Activated CD8-positive, alpha-beta memory T cell treated with anti-CD3 and anti-CD28 coated beads for 4 hours (primary cell): ENCODE measurements at regions not wholly inside any gene's neighbourhood (a gene's known extent, or its start where the extent isn't known, plus 50 kb on each side); places are given as distances from the start of the nearest gene placed in this dataset.

Source experiments
- DNase-seq, 2 donors: peaks; one replicate each; pipeline ENCODE4 v3.0.0-alpha.2; 2020; ENCODE audit warnings: low read depth in 2 of 2

GRCh38 chr3:178291574-178292370, 244.5 kb upstream of the KCNMB2 start:
- no peak for DNase-seq

DNA sequence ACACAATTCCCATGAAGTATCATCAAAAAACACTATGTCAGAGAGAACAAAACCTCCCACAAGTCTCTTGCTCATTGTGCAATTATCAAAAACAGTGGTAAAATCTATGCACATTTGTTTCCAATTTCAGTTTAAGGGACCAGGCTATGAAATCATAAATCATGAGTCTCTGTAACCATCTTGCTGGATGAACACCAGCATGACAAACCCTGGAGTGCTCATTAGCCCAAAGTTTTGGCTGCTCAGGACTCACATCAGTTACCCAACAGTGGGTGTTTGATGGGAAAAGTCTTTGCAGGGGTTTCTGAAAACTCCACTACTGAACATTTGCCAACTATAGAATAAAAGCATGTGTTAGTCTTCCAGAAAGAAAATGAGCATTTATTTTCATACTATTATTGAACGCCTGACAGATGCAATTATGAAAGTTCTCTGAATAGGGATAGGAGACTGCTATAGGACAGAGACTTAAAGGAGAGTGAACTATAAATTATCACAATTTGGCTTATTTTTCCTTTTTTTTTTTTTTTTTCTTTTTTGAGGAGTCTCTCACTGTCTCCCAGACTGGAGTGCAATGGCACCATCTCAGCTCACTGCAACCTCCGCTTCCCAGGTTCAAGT, 240.8 kb upstream of the KCNMB2 start:
- DNase-seq: no peak

GRCh38 chr3:178297199-178297598, 239.0 kb upstream of the KCNMB2 start:
- no peak for DNase-seq

DNA sequence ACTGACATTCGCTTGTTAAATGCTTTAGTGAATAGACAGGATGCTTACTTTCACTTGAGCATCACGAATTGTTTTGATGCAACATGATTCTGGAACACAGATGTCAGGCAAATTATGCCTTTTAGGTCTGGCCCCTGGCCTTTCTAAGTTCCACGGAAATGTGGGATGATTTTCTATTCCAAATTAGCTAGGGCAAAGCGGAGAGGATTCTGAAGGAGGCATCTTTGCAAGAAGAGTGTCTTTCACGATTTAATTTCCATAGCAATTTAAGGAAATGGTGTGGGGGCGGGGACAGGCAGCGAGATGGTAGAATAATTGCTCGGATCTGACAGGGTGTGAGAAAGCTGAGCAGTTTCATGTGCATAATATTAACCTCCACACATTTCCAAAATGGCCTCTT, 238.5 kb upstream of the KCNMB2 start:
- no peak for DNase-seq

DNA sequence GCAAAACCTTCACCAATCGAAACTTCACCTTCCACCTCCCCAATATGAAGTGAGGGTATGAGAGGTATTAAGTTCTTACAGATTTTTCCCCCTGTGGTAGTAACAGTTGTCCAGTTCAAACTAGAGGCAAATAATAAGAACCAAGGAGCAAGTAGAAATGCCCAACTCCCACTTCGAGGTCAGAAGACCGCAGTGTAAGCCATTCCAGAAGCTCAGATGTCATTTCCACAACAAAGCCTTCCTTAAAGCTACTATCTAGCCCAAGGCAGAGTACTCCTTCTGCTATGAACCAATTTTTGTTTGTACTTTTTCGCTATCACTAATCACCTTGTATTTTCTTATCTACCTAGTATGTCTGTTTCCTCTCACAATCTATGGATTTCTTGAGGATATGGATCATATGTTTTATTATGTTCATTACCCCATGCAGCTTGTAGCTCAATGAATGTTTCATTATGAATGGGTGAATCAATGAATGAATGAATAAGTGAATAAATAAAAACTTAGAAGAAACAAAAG, 235.7 kb upstream of the KCNMB2 start:
- no peak for DNase-seq

DNA sequence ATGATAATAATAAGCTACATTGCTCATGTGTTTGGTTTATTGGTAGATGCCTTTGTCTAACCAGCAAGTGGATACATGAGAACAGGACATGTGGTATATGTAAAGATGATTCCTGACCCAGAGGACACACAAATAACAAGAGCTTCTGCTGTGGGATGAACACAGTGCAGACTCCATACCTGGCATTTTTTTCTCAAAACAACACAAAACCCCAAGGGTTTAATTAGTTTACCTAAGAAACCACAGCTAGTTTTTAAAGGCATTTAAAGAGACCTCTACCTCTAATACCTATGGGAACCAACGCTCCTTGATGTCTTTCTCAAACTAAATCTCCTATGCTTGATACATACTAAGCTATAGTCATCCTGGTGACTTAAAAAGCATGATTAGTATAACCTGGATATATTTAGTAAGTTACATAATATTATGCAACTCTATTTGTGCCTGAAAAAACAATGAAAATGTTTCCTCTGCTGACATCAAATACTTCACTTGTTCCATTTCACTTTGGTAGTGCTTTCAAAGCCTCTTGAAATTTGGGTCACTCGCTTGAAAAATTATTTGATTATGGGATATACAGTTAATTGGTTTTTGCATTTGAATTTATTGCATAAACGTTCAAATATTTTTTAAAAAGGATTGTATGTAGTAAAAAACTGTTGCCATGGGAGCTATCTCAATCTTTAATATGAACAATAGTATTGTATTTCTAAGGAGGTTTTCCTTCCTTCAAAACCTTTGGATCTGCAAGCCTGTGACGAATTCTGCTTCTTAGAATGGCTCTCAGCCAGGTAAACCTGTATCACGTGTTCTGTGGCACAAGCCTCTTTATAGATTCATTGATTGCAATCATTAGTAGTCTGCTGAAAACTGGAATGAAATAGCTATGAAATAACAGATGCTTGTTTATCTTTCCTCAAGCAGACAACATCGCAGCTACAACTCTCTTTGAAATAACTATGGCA, 233.0 kb upstream of the KCNMB2 start:
- DNase-seq: no peak

- DNase-seq: no peak
Measured at GRCh38 chr3:178304758-178305467, 231.3 kb upstream of the KCNMB2 start.

- no peak for DNase-seq
Measured at GRCh38 chr3:178306432-178307115, 229.7 kb upstream of the KCNMB2 start.

DNA sequence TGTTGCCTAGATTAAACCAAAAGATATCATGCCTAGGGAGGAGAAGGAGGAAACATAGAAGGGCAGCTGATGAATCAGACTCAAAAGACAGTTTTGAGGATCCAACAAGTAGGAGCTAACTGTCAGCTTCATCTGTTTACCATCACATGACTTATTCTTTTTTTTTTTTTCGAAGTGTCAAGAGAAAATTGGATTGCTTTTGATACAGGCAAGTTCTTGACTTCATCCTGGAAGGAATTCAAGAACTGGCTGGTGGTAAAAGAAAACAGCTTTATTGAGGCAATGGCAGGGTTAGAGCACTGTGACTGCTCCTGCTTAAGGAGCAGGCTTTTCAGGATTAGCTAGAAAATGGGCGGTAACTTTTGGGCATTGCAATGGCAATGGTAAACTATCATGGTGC, 227.5 kb upstream of the KCNMB2 start:
- no peak for DNase-seq

DNA sequence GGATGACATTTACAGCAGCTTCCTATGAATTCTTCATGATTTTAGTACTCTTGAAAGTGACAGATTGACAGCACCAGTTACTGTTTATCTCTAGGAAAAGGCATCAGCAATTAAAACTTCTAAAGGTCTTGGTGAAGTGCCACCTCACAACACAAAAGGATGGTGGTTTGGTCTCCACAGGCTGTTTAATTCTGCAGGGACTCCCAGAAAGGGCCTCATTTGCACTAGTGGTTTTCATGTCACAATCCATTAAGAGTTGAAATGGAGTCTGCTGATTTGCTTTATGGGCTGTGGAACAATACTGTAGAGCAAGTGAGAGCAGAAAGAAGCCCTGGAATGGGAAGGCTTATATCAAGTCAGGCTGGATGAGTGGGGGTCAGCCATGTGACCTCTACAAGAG, 225.3 kb upstream of the KCNMB2 start:
- no peak for DNase-seq

- no peak for DNase-seq
Measured at GRCh38 chr3:178313716-178314115, 222.5 kb upstream of the KCNMB2 start.

GRCh38 chr3:178318340-178318739, 217.9 kb upstream of the KCNMB2 start:
- no peak for DNase-seq

GRCh38 chr3:178318941-178319816, 217.1 kb upstream of the KCNMB2 start:
- no peak for DNase-seq

DNA sequence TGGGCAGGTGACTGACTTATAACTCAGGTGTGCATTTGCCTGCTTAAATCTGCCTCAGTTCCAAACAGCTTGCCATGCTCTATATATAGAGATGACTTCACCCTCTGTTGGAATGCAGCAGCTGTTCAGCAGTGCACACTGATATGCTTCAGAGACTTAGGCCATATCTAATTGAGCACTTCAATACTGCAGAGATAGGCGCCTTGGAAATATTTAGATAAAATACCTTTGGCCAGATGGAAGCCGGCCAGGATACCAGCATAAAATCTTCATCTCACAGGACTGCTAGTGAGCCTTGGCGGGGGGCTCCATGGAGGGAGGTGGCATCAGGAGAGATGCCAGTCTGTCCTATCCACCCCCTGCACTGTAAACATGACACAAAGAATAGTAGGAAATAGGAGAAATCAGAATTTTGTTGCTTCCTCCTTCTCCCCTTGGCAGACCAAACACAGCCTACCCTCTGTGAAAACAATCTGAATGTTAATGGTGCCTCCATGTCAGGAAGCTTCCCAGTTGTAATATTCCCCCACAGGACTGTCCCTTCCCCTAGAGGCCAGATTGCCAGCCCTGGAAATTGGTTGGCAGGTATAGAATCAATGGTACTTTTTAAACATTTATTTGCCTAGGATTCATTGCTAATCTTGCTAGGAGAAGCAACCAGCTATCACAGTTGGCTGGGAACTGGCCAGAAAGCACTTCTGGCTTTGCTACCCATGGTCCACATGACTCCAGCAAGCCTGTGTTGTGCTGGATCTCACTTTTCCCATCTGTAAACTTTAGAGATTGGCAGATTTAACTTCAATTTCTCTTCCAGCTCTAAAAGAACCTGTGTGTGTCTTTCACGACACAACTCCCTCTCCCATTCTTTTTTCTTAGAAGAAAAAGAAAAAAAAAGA, 215.5 kb upstream of the KCNMB2 start:
- no peak for DNase-seq

DNA sequence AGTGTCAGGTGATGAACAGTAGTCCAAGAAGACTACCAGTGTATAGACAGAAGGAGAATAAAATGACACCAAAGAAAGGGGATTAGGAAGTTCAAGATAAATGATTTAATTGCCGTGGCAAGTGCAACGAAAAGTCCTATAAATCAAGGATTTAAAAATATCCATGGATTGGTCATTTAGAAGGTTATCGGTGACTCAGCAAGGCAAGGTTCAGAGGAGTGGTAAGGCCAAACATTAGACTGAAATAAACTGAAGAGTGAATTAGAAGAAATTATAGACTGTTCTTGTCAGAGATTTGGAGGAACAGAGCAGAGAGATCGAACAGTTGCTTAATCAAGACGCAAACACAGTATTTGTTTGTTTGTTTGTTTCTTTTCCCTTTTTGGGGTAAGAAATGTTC, 211.9 kb upstream of the KCNMB2 start:
- no peak for DNase-seq

DNA sequence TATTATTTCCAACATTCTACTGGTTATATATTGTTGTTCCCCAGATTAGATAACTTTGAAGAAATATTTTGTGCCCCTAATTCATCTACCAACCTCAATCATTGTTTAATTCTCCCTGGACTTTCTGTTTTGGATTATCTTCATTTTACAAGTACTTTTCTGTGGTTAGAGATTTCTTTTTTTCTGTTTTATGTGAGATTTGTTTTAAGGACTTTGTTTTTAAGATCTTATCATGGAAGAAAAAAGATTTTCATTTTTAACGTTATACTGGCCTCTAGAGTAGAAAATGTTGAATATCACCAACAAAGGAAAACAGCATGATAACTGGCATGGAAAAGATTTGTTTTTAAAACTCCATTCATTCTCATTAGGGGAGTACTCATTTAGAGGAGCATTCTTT, 210.9 kb upstream of the KCNMB2 start:
- no peak for DNase-seq

- no peak for DNase-seq
Measured at GRCh38 chr3:178329936-178330335, 206.3 kb upstream of the KCNMB2 start.

DNA sequence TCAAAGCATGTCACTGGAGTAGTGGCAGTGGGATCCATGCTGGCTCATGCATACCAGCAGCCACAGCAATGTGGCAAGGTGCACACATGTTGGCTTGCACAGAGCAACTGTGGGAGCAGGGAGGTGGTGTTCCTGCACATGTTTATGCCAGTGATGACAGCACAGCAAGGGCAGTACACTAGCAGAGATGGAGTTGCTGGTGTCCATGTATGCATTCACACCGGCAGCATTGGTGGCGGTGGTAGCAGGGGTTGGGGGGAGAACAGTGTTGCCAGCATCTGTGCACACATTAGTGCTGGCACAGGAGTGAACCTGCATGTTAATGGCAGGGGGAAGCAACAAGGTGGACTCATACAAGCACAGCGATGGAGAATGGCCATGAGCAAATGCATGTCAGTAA, 202.0 kb upstream of the KCNMB2 start:
- DNase-seq: no peak

DNA sequence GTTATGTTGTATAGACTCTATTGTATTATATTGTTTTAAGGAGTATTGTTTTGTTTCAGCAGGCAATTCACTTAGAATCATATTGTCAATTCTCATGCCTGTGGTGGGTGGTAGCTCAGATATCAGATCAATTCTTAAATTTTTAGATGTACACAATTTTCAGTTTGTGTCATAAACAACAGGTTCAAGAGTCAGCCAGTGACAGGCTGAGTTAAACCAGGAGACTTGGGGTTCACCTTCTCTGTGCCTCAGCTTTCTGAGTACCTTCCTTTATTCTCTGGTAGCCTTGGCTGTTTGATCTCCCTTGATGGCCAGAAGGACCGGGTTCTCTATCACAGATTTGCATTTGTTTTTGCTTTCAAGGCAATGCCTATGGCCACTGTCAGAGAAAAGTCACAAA, 199.9 kb upstream of the KCNMB2 start:
- no peak for DNase-seq
